ENCODE measurements at regions not wholly inside any gene's neighbourhood (a gene's known extent, or its start where the extent isn't known, plus 50 kb on each side); places are given as distances from the start of the nearest gene placed in this dataset.

GRCh38 chr4:82076359-82076758, 297.4 kb downstream of the HNRNPD start:
- no peak for DNase-seq

- no peak for DNase-seq
These were observed 301.8 kb downstream of the HNRNPD start for GRCh38 chr4:82071951-82072350.

- DNase-seq: no peak
These were observed 303.7 kb downstream of the HNRNPD start for GRCh38 chr4:82069883-82070638.

GRCh38 chr4:82063017-82063416, 310.8 kb downstream of the HNRNPD start:
- no peak for DNase-seq

GRCh38 chr4:82057990-82058544, 315.7 kb downstream of the HNRNPD start:
- DNase-seq: no peak

GRCh38 chr4:82055156-82055555, 318.6 kb downstream of the HNRNPD start:
- peak in 1 of 2 donors; percentile 3 for DNase-seq

GRCh38 chr4:82053396-82053795, 320.4 kb downstream of the HNRNPD start:
- no peak for DNase-seq

- no peak for DNase-seq
These were observed 323.0 kb downstream of the HNRNPD start for GRCh38 chr4:82050796-82051195.

- no peak for DNase-seq
These were observed 324.5 kb downstream of the HNRNPD start for GRCh38 chr4:82049294-82049693.

GRCh38 chr4:82047731-82048130, 326.1 kb downstream of the HNRNPD start:
- no peak for DNase-seq

- no peak for DNase-seq
These were observed 327.0 kb downstream of the HNRNPD start for GRCh38 chr4:82046796-82047195.

GRCh38 chr4:82045267-82045666, 328.5 kb downstream of the HNRNPD start:
- DNase-seq: no peak

- peak; percentile 74 to 82 for DNase-seq
These were observed 329.4 kb downstream of the HNRNPD start for GRCh38 chr4:82044141-82044993.

GRCh38 chr4:82043809-82044137, 330.0 kb downstream of the HNRNPD start:
- no peak for DNase-seq

- no peak for DNase-seq
These were observed 330.5 kb downstream of the HNRNPD start for GRCh38 chr4:82043081-82043808.

GRCh38 chr4:82042042-82042441, 331.7 kb downstream of the HNRNPD start:
- DNase-seq: no peak

GRCh38 chr4:82038936-82039335, 334.9 kb downstream of the HNRNPD start:
- DNase-seq: peak in 1 of 2 donors; percentile 40

- peak in 1 of 2 donors; percentile 29 for DNase-seq
These were observed 337.6 kb downstream of the HNRNPD start for GRCh38 chr4:82036181-82036580.

- no peak for DNase-seq
These were observed 338.9 kb downstream of the HNRNPD start for GRCh38 chr4:82034878-82035277.

- DNase-seq: no peak
These were observed 339.9 kb downstream of the HNRNPD start for GRCh38 chr4:82033862-82034261.

- peak; percentile 33 to 68 for DNase-seq
These were observed 342.3 kb downstream of the HNRNPD start for GRCh38 chr4:82031376-82031927.

- peak; percentile 1 to 25 for DNase-seq
These were observed 356.1 kb downstream of the HNRNPD start for GRCh38 chr4:82017680-82018079.

GRCh38 chr4:82005158-82005557, 368.6 kb downstream of the HNRNPD start:
- DNase-seq: no peak

Data from inflammatory macrophage treated with lipopolysaccharide for 1 hour (primary cell).